ENCODE measurements at regions not wholly inside any gene's neighbourhood (a gene's known extent, or its start where the extent isn't known, plus 50 kb on each side); places are given as distances from the start of the nearest gene placed in this dataset.
A peak's percentile ranks its signal among the peaks of the same experiment; 100 is the strongest.

DNA sequence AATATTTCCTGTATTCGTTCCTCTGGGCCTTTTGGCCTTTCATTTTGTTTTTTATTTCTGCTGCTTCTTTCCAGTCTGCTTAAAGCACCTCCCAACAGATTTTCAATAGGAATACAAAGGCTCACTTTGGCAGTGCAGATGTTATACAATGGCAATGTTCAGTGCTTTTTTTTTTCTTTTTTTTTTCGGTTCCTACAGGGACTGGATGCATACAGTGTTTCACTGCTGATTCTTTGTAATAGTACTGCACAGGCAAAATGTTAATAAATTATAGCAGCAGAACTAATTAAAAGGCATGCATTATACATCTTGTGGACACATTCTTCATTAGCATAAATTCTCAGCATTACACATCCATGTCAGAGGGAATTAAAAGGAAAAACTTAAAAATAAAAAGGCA is 356.6 kb upstream of the C9orf72 start:
- no peak for DNase-seq

DNA sequence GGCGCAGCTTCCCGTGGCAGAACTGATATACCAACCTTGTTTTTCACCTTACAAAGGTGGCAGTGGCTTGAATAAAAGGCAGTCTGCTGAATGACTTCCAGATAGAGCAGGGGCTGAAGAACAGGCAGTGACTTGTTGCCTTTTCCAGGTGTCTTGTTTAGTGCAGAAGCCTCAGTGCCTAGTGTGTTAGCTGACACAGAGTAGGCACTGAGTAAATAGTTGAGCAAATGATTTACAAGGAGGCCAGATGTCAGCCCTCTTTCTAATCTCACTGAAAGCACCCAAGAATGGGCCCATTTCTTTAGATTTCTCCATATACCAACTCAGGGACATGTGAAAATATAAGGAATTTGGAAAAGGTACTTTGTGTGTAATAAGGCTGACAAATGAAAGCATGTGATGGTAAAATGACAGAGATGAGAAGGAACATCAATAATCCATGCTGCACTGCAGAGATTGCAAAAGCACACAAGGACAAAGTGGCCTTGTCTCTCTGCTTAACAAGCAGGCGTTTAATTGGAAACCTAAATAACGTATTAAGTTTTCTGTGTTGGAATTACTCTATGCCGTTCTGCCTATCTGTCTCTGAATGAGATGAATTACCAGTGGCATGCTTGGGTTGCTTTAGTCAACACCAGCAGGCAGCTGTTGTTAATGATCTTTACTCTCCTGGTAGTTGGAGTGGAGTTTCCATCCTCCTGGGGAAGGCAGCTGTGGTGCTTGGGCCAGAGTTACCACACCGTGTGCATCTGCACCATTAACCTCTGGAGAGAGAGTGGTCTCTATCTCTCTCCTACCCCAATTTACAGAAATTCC is 360.1 kb upstream of the C9orf72 start:
- peak; percentile 84 for DNase-seq

DNA sequence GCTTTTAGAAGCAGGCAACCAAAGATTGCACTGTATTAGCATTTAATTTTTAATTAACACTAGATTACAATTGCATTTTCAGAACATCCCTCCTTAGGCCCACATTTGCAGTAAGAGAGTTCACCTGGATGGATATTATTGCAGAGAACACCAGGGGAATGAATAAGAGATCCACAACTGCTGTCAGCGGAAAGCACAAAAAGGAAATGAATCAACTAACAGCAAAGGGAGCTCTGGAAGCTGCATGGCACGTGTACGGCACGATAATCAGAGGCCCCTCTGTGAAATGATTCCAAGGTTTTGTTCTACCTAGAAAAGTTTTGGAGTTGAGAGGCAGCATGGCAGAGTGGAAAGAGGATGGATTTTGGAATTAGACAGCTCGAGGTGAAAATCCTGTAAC is 361.2 kb upstream of the C9orf72 start:
- no peak for DNase-seq

DNA sequence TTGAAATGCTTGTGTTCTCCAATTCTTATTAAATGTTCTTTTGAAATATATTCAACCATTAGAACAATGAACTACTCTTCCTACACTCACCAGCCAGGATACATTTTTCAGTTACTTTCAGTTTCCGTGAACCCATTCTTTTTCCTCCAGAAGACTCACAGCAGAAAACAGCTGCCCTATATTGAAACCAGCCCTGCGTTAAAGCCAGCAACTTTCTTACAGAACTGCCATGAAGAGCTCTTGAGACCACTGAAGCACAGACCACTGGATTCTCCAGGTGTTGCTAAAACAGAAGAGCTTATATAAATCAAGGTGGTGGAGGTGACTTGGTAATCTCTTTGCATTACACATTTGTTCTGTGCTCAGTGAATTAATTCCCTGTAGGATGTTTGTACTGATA is 365.9 kb upstream of the C9orf72 start:
- DNase-seq = peak; percentile 32

DNA sequence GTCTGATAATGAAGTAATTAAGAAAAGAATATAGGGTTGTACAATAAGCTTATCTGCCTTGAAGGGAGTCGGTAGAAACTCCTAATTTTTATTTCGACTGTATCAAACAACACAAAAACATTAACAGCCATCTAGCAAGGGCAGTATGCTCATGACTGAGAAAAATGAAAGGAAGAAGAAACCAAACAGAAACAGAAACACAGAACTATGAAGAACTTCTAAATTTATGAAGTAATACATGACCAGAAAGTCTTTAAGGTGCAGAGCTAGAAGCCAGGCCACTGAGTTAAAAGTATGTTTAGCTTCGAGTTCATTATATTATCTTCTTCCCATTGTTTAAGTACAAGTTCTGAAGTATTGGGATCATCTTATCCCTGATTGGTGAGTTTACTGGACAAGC is 367.3 kb upstream of the C9orf72 start:
- no peak for DNase-seq

DNA sequence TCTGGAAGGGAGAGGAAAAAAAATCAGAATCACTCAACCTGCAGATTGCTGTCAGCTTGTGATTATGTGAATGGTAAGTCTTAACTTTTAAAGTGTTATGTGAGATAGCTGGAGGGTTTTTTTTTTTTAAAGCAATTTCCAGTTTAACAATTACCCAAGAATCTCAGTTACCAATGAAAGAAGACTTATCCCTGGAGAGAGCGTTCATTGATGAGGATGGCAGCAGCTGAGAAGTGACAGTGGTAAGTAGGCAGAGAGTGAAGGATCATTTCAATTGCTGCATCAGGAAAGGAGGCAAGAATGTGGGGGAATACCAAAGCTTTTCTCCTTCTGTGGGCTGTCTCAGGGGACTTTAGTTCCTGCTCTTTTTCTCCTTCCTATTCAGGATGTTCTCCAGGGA is 370.2 kb upstream of the C9orf72 start:
- no peak for DNase-seq

DNA sequence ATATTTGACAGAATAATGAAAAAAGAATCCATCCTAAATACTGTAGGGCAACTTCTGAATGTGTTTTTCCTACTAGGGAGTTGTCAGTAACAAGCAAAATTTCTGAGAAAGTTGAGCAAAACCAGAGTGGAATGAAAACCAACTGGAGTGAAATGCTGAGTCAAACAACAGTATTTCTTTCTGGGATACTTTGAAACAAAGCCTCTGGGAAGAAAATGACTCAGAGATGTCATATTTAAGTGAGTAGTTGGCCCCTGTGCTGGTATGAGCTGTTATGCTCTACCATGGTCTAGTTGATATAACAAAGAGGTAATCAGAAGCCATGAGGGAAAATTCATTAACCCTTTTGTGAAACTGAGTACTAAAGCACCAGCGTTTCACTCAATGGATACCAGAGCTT is 372.1 kb upstream of the C9orf72 start:
- no peak for DNase-seq

DNA sequence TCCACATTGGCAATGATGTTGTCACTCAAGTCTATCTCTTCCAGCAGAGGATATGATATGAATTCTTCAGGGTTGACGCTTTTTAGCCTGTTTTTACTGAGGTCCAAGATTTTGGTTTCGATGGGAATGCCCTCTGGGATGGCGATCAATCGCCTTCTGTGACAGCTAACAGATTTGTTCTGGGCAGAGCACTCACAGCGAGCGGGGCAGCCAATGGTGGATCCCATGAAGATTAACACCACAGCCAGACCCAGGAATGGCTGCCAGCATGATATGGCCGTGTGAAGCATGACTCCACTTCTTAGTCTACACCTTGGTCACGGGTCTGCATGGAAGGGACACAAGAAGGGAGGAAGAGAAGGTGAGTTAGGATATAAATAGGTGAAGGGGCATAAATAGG is 377.1 kb upstream of the C9orf72 start:
- DNase-seq = no peak

DNA sequence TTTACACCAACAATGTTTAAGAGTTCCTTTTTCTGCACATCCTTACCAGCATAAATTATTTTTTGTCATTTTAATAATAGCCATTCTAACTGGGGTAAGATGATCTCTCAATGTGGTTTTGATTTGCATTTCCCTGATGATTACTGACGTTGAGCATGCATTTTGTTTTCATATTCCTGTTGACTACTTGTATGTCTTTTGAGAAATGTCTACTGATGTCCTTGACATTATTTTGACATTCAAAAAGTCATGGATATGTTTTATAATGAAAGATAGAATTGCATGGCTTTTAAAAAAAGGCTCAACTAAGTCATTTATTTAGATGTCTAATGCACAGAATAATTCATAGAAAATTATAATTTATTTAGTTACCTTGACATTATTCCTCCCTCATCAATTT is 381.6 kb upstream of the C9orf72 start:
- no peak for DNase-seq

DNA sequence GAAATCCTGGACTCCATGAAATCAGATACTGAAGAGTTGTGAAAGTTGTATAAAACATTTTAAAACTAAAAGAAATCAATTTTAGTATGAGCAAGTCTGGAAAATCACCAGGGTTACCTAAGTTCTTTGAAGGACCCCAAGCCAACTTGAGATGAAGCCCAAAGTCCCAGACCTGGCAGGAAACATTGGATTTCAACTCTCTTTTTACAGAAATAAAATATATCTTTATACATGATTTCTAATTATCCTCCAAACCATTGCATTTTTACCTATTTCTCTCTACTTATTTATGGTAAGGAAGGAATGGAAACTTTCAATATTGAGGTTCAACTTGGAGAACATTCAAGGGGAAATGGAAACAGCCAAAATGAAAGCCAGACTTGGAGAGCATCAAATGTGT is 390.6 kb upstream of the C9orf72 start:
- DNase-seq = no peak

DNA sequence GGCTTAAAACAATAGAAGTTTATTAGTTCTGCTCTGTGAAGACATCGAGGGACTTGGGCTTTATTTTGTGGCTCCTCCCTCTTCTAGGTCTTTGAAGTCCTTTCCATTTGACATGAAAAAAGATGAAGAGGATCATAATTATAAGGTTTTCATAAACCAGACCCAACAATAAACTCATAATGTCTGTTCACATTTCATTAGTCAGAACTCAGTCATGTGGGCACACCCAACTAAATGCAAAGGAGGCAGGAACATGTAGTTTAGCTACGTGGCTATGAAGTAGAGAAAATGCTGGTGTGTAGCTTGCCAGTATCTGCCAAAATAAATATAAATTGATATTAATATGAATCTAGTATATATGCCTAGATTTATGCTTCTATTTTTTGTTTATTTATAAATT is 393.9 kb upstream of the C9orf72 start:
- no peak for DNase-seq

DNA sequence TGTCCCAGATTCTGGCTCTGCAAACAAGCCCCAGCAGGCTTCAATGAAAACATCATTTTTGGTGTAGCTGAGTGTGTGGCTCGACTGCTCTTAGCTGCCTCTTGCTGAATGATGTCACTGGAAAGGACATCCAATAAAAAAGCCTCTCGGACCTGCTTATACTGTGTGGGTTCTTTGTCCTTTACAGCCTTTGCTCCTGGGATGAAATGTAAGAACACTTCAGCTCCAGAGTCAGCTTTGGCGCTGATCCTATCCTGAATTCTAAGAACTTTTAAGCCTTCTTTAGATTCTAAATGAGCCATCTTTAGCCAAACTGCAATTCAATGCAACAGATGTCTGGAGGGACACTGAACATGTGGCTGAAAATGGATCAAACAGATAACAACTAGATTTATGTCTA is 404.6 kb upstream of the C9orf72 start:
- DNase-seq = no peak

DNA sequence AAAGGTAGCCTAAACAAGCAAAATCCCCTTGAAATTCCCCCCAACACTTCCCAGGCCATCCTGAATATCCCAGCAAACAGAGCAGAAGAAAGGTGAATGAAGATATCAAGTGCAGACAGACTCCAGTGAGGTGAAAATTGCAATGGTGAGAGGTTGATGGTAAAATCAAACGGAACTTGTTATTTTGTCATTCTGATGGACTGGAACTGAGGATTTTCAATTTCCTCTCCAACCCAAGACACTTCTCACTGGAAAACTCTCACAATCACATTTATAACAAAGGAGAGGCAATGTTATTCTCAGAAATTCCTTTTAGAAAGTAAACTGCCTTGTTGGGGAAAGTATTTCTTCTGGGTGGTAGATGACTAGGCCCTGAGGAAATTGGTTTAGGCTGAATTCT is 412.4 kb upstream of the C9orf72 start:
- no peak for DNase-seq

DNA sequence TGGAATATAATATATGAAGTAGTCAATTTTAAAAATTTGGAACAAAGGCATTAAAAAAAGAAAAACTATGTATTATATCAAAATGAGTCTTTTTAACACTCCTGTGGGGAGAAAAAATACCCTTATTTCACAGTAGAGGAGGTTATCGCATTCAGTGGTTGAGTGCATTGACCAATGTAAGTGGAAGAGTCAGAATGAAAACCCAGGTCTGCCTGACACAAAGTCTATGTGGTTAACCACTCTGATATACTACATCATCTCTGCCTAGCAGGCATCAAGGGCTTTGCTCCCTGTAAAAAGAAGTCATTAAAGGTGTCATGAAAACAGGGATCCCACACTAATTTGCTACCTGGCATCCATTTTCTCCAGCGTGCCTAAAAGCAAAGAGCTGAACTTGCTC is 417.2 kb upstream of the C9orf72 start:
- DNase-seq = no peak

DNA sequence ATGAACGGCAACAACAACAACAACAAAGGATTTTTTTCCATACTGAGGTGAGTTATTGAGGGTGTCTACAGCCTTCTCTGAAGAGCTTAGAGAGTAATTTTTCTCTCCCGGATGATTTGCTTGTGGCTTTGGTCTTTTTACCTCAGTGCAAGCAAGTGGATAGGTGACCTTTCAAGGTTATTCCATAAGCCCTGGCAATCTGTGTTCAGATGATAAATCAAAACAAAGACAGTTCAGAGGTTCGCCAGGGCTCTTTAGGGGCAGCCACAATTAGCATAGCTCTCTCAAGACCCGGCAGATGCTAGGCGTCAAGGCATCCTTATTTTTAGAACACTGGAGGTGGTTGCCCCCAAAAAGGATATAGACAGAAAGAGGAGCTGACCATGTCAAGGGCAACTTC is 417.9 kb upstream of the C9orf72 start:
- no peak for DNase-seq

DNA sequence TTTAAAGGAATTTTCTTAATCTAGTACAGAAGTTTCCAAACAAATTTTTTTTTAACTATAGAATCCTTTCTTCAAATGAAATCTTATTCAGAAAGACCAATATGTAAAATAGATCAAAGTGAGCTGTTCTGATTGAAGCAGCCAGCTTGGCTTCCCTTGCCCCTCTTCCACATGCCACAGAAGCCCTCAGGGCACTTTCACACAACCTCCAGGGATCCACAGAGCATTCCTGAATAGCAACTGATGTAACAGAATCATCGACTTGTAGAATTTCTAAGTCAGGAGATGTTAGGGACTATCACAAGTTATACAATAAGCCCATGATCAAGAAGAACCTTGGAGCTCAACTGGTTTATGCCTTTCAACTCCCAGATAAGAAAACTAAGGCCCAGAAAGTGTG is 427.8 kb upstream of the C9orf72 start:
- DNase-seq = no peak

DNA sequence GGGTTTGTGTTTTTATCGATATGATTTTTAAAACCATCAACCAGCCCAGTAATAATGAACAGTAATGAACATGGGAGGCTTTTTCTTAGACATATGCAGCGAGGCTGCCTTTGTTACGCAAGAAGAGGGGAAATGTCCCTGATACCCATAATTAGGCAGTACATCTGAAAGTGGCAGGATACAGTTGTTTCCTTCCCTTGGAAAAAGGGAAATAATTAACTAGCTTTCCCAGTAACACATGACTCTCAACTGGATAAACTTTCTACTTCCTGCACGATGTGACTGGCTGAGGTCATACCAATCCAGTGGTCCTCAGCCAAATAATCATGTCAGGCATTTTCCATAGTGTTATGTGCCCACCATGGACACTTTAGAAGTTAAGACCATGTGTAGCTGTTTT is 431.6 kb upstream of the C9orf72 start:
- no peak for DNase-seq

DNA sequence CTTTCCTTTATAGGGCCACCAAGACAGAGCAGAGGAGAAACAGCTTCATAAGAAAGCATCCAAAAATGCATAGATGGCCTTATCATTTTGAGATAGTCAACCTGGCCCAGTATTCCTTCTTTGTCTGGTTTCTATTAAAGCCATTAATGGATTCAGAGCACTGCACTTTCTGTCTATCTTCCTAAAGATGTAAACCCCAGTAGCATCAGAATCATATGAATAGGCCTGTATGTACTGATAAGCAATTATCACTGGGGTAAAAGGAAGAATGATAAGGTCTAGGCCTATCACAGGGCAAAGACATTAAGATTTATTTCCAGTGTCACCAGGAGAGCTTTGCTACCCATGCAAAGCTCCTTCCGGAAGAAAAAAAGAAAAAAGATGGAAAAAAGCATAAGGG is 432.5 kb upstream of the C9orf72 start:
- DNase-seq = no peak

DNA sequence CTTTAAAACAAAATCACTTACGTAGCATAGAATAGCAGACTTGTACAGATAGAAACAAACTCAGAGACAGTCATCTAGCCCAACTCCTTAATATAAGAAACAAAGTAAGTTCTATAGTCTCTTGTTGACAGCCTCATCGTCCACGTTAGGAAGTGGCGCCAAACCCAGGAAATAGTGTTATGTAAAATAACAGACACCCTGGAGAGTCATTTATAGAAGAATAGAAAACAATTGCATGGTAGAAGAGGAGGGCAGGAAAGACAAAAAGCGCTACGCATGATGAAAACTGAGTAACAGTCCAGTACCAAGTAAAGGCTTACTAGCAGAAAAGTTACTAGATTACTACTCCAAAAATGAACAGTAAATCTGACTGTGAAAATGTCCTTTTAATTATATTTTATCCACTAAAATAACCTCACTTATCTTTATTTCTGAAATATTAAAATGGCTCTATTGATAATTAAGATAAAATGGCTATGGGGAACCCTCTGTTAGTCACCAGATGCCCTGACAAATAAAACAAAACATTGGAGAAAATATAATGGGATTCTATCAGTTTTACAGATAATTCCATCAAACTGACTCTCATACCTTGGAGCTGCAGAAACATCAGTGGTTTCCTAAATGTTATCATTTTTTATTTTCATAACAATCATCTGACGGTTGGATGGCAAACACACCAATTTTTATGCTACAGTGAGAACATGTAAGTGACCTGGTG is 434.0 kb upstream of the C9orf72 start:
- DNase-seq = no peak

DNA sequence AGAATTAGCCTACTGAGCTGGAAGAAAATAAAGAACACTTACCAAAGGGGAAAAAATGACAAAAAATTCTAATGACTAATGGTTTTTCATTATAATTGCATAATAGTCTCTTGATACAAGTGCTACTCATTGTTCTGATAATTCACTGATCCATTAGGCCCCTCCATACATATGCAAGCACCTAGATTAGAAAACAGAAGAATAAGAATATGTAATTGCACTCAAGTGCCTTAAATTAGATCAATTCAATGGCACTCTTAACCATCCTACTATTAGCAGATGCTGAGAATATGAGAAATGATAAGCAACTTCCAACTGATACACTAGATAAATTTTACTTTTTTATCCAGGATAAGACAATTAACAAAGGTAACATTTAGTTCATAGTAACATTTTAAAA is 440.9 kb upstream of the C9orf72 start:
- DNase-seq = no peak

DNA sequence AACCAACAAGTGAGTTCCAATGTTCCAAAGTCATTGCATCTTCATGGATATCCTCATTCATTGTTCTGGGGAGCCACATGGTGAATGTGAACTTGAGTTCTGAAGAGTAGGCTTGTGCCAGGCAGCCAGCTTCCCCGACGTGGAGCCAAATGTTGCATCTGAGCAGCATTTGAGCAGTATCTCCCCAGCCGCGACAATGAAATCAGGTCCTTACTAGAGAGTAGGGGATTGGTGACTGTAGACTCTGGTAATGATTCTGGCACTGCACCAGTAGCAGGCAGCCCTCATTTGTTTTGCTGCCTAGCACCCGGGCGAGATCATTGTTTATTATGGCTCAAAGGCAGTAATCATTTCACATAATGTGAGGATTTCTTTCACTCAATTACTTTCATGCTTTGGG is 451.4 kb upstream of the C9orf72 start:
- no peak for DNase-seq

DNA sequence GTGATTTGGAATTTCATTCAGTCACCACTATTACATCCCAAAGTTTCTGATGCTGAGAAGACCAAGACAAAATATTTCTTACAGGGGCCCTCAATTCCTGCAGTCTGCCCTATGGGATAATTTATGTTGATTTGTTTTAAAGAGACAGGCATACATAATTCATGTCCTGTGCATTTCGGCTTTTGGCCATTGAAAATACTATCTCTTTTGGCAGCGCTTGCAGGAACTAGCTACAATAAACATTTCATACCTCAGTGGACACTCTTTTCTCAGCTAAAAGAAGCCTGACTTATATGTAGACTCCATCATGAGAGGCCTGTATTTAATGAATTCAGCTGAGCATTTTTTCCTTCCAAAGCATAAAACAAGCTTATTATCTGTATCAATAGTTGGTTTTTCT is 451.9 kb upstream of the C9orf72 start:
- no peak for DNase-seq

DNA sequence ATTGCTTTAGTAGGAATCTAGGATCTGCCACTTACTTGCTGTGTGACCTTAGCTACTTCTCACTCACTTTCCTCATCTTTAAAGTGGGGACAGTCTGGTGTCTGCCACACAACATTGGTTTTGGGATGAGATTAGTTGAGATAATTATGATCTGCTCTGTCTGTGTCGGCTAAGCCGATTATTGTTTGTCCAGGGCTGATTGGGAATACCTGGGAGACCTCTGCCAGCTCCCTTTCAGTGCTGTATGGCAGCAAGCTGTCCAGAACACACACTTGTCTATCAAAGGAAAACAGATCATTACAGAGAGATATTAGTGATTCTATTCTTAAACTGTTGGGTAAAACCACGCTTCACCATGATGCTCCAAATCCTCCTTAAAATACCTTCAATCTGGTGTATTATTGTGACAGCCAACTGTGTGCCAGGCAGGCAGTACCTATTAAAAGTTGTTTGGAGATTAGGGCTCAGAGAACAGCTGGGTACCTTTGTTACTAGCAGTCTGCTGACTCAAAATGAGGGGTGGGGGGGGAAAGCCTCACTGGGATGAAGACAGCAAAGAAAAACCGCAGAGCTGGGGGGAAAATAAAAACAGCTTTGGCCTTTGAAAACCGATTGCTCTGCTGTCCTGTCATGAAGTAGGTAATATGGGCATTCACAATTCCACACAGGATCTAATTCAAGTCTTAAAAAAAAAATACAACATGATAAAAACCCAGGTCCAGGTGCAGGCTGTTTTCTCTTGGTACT is 458.4 kb upstream of the C9orf72 start:
- no peak for DNase-seq

DNA sequence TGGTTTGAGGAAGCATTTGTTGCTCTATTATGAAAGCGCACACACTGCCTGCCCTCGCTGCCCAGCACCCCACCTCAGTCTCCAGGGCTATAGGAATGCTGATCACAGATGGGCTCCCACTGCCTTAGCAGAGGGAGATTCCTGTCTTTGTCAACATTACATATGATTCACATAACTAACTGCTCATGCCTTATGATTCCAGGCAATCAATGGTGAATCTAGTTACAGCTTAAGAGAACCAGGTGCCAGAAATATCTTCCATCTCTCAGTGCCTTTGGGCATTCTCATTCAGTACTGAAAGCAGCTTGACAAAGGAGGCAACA is 458.9 kb upstream of the C9orf72 start:
- no peak for DNase-seq
